ENCODE measurements at regions not wholly inside any gene's neighbourhood (a gene's known extent, or its start where the extent isn't known, plus 50 kb on each side); places are given as distances from the start of the nearest gene placed in this dataset.
A peak's percentile ranks its signal among the peaks of the same experiment; 100 is the strongest.

GRCh38 chr3:150309557-150309956 is 98.5 kb upstream of the TSC22D2 start:
- DNase-seq (ENCODE audit: low read depth, low spot score) (no peak), ATAC-seq (no peak)
- no TSS peak for BruUV-seq (replicated peaks)
- ChIA-PET CTCF (interaction anchor here (0.6 kb wide), 1 partner anchor 779 kb away, joined by 3 read pairs; no protein-coding TSS in a partner anchor), POLR2A (no interaction called here), RAD21 (ENCODE audit: low non-redundant PET in 1 of 2, low total read pairs in 2 of 2, uncharacterized antibody in 2 of 2, unreplicated experiment in 2 of 2) (no interaction called here)
- Histone ChIP-seq H3K9me3 (ENCODE audit: control insufficient read depth in 1 of 2, insufficient read depth in 1 of 2, low read depth in 1 of 2, low read length in 2 of 2) (no peaks in the 10 kb centered on the region), H3K9me2 (ENCODE audit: insufficient read depth) (no peaks in the 10 kb centered on the region), H3K9ac (ENCODE audit: low read length) (no peak overlapping the region), H4K20me1 (ENCODE audit: insufficient read depth) (no peaks in the 10 kb centered on the region), H3K27ac (ENCODE audit: low read depth, low read length) (no peak overlapping the region), H3K27me3 (ENCODE audit: insufficient read depth, low read length) (no peaks in the 10 kb centered on the region), H3K4me3 (replicated peaks in 1 of 2; ENCODE audit: low read depth in 1 of 2, low read length in 2 of 2) (no peak overlapping the region), H3K4me2 (ENCODE audit: low read length) (peak overlapping the region; percentile 79), H3K36me3 (ENCODE audit: control insufficient read depth in 1 of 2, insufficient read depth in 2 of 2, low read length in 2 of 2) (no peaks in the 10 kb centered on the region), H3K79me2 (ENCODE audit: insufficient read depth, low read length) (no peaks in the 10 kb centered on the region), H3K4me1 (ENCODE audit: control insufficient read depth in 1 of 2, insufficient read depth in 2 of 2, low read length in 2 of 2) (peaks cover 12 to 40% of the 10 kb centered on the region in 2 experiments), H2AFZ (ENCODE audit: low read depth, low read length, poor library complexity, severe bottlenecking) (peak overlapping the region; percentile 79)
- TF ChIP-seq CTCF (IDR thresholded peaks at IDR 0.05 in 2 of 3, conservative IDR thresholded peaks at IDR 0.05 in 1 of 3; ENCODE audit: borderline replicate concordance in 1 of 3, insufficient read depth in 1 of 3, low read depth in 2 of 3, low read length in 2 of 3) = no peak
- TF ChIP-seq JUND (IDR thresholded peaks at IDR 0.05) = 0 out of 2 replicates have a peak, but pooled peaks have one; percentile 7
- intact Hi-C loops (cut with micrococcal nuclease) = loop anchor here (2.0 kb wide), 1 partner anchor 99 kb away; the partner anchor contains the start of gene TSC22D2

- Histone ChIP-seq H3K4me2 (ENCODE audit: low read length) (peak overlapping the region; percentile 79), H3K9me3 (ENCODE audit: control insufficient read depth in 1 of 2, insufficient read depth in 1 of 2, low read depth in 1 of 2, low read length in 2 of 2) (no peaks in the 10 kb centered on the region), H3K36me3 (ENCODE audit: control insufficient read depth in 1 of 2, insufficient read depth in 2 of 2, low read length in 2 of 2) (no peaks in the 10 kb centered on the region), H3K27me3 (ENCODE audit: insufficient read depth, low read length) (no peaks in the 10 kb centered on the region), H3K9me2 (ENCODE audit: insufficient read depth) (no peaks in the 10 kb centered on the region), H3K4me1 (ENCODE audit: control insufficient read depth in 1 of 2, insufficient read depth in 2 of 2, low read length in 2 of 2) (peaks cover 10 to 37% of the 10 kb centered on the region in 2 experiments), H3K27ac (ENCODE audit: low read depth, low read length) (no peak overlapping the region), H4K20me1 (ENCODE audit: insufficient read depth) (no peaks in the 10 kb centered on the region), H3K4me3 (replicated peaks in 1 of 2; ENCODE audit: low read depth in 1 of 2, low read length in 2 of 2) (no peak overlapping the region), H3K9ac (ENCODE audit: low read length) (no peak overlapping the region; the same call in 1 of the 2 replicates), H2AFZ (ENCODE audit: low read depth, low read length, poor library complexity, severe bottlenecking) (peak overlapping the region; percentile 79), H3K79me2 (ENCODE audit: insufficient read depth, low read length) (no peaks in the 10 kb centered on the region)
- ChIA-PET CTCF (no interaction called here), RAD21 (ENCODE audit: low non-redundant PET in 1 of 2, low total read pairs in 2 of 2, uncharacterized antibody in 2 of 2, unreplicated experiment in 2 of 2) (no interaction called here), POLR2A (no interaction called here)
- ATAC-seq (no peak), DNase-seq (ENCODE audit: low read depth, low spot score) (no peak)
- intact Hi-C loops (cut with micrococcal nuclease) = loop anchor here (2.0 kb wide), 1 partner anchor 100 kb away; the partner anchor contains the start of gene TSC22D2
- no TSS peak for BruUV-seq (replicated peaks)
- TF ChIP-seq CTCF (IDR thresholded peaks at IDR 0.05 in 2 of 3, conservative IDR thresholded peaks at IDR 0.05 in 1 of 3; ENCODE audit: borderline replicate concordance in 1 of 3, insufficient read depth in 1 of 3, low read depth in 2 of 3, low read length in 2 of 3) (no peak), POLR2A (IDR thresholded peaks at IDR 0.05; ENCODE audit: borderline replicate concordance, extremely low read depth, insufficient read depth, insufficient read length) (no peak), MAX (IDR thresholded peaks at IDR 0.05) (no peak), POLR2AphosphoS5 (IDR thresholded peaks at IDR 0.05; ENCODE audit: low read depth, low read length) (no peak), EZH2 (IDR thresholded peaks at IDR 0.05) (no peak), CEBPB (IDR thresholded peaks at IDR 0.05; ENCODE audit: low read depth) (no peak), ELF1 (IDR thresholded peaks at IDR 0.05; ENCODE audit: borderline replicate concordance, low read depth) (no peak), EZH2phosphoT487 (IDR thresholded peaks at IDR 0.05; ENCODE audit: borderline replicate concordance) (no peak), ZFX (IDR thresholded peaks at IDR 0.05) (no peak), ZNF274 (IDR thresholded peaks at IDR 0.05; ENCODE audit: low read depth, low read length) (no peak), ATF3 (IDR thresholded peaks at IDR 0.05) (no peak)
Observed at GRCh38 chr3:150309257-150309542, 98.9 kb upstream of the TSC22D2 start.

Measured in HCT116 (cell line).